OCI-LY7 (cell line): ENCODE measurements at regions not wholly inside any gene's neighbourhood (a gene's known extent, or its start where the extent isn't known, plus 50 kb on each side); places are given as distances from the start of the nearest gene placed in this dataset.
"Not testable (repeated sequence)": the region's sequence is repeated elsewhere in the genome, so short reads cannot be mapped to it uniquely, and the experiment has no call there.

ENCODE experiments used
- BruUV-seq: library from RNA; stranded (reverse); fragments of 400-500 nt; replicated peaks from 2 replicates; lab custom pipeline; 2021; lab: Mats Ljungman, UMichigan
- CTCF ChIA-PET: fragments of 300-600 bp; sonication (Branson Sonifier 250); formaldehyde crosslinking; loops from one replicate; lab custom pipeline; 2022; ENCODE audit warnings: antibody characterized with exemption; ENCODE audit not compliant: unreplicated experiment; lab: Charles Lee
- POLR2A ChIA-PET: fragments of 300-600 bp; sonication (Branson Sonifier 250); formaldehyde crosslinking; loops from one replicate; lab custom pipeline; 2022; ENCODE audit warnings: antibody characterized with exemption; lab: Charles Lee
- DNase-seq: peaks from one replicate; pipeline ENCODE4 v3.0.0-alpha.2; 2015; ENCODE audit warnings: low spot score
- H2AFZ ChIP-seq: fragments of 200-600 bp; sonication (generic), shearing (Covaris generic); 2 replicates; pipeline ENCODE4 v1.6.1; 2014; ENCODE audit warnings: mild to moderate bottlenecking, antibody characterized with exemption, low read length, moderate library complexity
- H3K27ac ChIP-seq: fragments of 200-600 bp; sonication (generic); 2 replicates; pipeline ENCODE4 v1.5.1; 2014; ENCODE audit warnings: mixed run types, low read depth, mild to moderate bottlenecking, moderate library complexity, low read length, inconsistent platforms; ENCODE audit not compliant: poor library complexity, severe bottlenecking
- H3K36me3 ChIP-seq: fragments of 200-600 bp; sonication (generic); 2 replicates; pipeline ENCODE4 v1.6.1; 2014; ENCODE audit warnings: mild to moderate bottlenecking, antibody characterized with exemption, low read length, moderate library complexity, mixed read lengths; ENCODE audit not compliant: insufficient read depth
- H3K4me1 ChIP-seq: fragments of 200-600 bp; sonication (generic); 2 replicates; pipeline ENCODE4 v1.5.1; 2014; ENCODE audit warnings: mild to moderate bottlenecking, low read length; ENCODE audit not compliant: insufficient read depth, poor library complexity, severe bottlenecking
- H3K4me2 ChIP-seq: fragments of 200-600 bp; sonication (generic); 2 replicates; pipeline ENCODE4 v1.6.1; 2014; ENCODE audit warnings: mild to moderate bottlenecking, low read length
- H3K4me3 ChIP-seq: fragments of 200-600 bp; sonication (generic); 2 replicates; pipeline ENCODE4 v1.5.1; 2014; ENCODE audit warnings: mild to moderate bottlenecking, low read depth, low read length; ENCODE audit not compliant: poor library complexity, severe bottlenecking
- H3K79me2 ChIP-seq: fragments of 200-600 bp; sonication (generic); 2 replicates; pipeline ENCODE4 v1.6.1; 2016; ENCODE audit warnings: low read depth, mild to moderate bottlenecking, low read length, moderate library complexity, mixed read lengths; ENCODE audit not compliant: insufficient read depth
- H3K9me2 ChIP-seq: fragments of 200-600 bp; sonication (generic); 2 replicates; pipeline ENCODE4 v1.6.1; 2016; ENCODE audit warnings: mild to moderate bottlenecking, low read length, mixed read lengths; ENCODE audit not compliant: insufficient read depth
- H3K9me3 ChIP-seq: fragments of 200-600 bp; sonication (generic); 2 replicates; pipeline ENCODE4 v1.6.1; 2014; ENCODE audit warnings: mild to moderate bottlenecking, mixed run types, low read length, mixed read lengths
- H4K20me1 ChIP-seq: fragments of 200-600 bp; sonication (generic); 2 replicates; pipeline ENCODE4 v1.6.1; 2014; ENCODE audit warnings: mild to moderate bottlenecking, antibody characterized with exemption, low read length, moderate library complexity, mixed read lengths; ENCODE audit not compliant: insufficient read depth
- CTCF ChIP-seq: fragments of 200-600 bp; sonication (generic); conservative IDR thresholded peaks from 2 replicates; pipeline ENCODE4 v1.5.1; 2014; ENCODE audit warnings: mild to moderate bottlenecking, antibody characterized with exemption, low read length, moderate library complexity, mixed read lengths
- EZH2phosphoT487 ChIP-seq: fragments of 200-600 bp; sonication (generic); IDR thresholded peaks from 2 replicates; pipeline ENCODE4 v1.6.1; 2018; ENCODE audit warnings: low read depth, borderline replicate concordance, mild to moderate bottlenecking, mixed run types, antibody characterized with exemption, low read length, moderate library complexity, mixed read lengths
- intact Hi-C: fragments of 100-400 bp; cut with micrococcal nuclease; formaldehyde crosslinking; loops from one replicate; pipeline ENCODE4 v1.10.0; 2022; ENCODE audit not compliant: unreplicated experiment

- no peaks in the 10 kb centered on the region for H3K36me3 ChIP-seq
- intact Hi-C loops: no loop called here
- TF ChIP-seq EZH2phosphoT487 (no peak), CTCF (no peak)
- H3K4me3 ChIP-seq: no peak overlapping the region
- ChIA-PET CTCF (no interaction called here), POLR2A (no interaction called here)
- no peaks in the 10 kb centered on the region for H3K4me1 ChIP-seq
- no peak for DNase-seq
- H3K4me2 ChIP-seq: no peak overlapping the region
- no peak overlapping the region for H2AFZ ChIP-seq
- no peaks in the 10 kb centered on the region for H3K9me2 ChIP-seq
- H4K20me1 ChIP-seq: no peaks in the 10 kb centered on the region
- H3K27ac ChIP-seq: no peak overlapping the region
- BruUV-seq: no TSS peak
- no peaks in the 10 kb centered on the region for H3K79me2 ChIP-seq
- 0 out of 2 replicates have a peak, but pooled peaks cover 4% of the 10 kb centered on the region for H3K9me3 ChIP-seq
These were observed 154.9 kb downstream of the ALDH8A1 start for GRCh38 chr6:134795001-134795400.

GRCh38 chr6:134791243-134791843 is 158.6 kb downstream of the ALDH8A1 start:
- POLR2A ChIA-PET, H3K4me2 ChIP-seq, DNase-seq: not testable (repeated sequence)

GRCh38 chr6:134787261-134787877 is 162.5 kb downstream of the ALDH8A1 start:
- Histone ChIP-seq H4K20me1 (no peaks in the 10 kb centered on the region), H2AFZ (no peak overlapping the region), H3K79me2 (no peaks in the 10 kb centered on the region), H3K9me3 (0 out of 2 replicates have a peak, but pooled peaks cover 4% of the 10 kb centered on the region), H3K36me3 (no peaks in the 10 kb centered on the region), H3K9me2 (no peaks in the 10 kb centered on the region), H3K4me1 (no peaks in the 10 kb centered on the region), H3K4me3 (no peak overlapping the region), H3K4me2 (no peak overlapping the region), H3K27ac (no peak overlapping the region)
- DNase-seq: no peak
- POLR2A ChIA-PET: interaction anchor here (0.6 to 0.8 kb wide), 2 partner anchors 14 to 1138 kb away, joined by 3 read pairs; no protein-coding TSS in a partner anchor
- no TSS peak for BruUV-seq
- intact Hi-C loops: no loop called here
- CTCF ChIA-PET: no interaction called here
- TF ChIP-seq EZH2phosphoT487: no peak
- no peak for TF ChIP-seq CTCF

More at GRCh38 chr6:134791243-134791843, 158.6 kb downstream of the ALDH8A1 start:
- CTCF ChIA-PET, H3K9me2 ChIP-seq, intact Hi-C loops, BruUV-seq, H3K4me3 ChIP-seq, H3K36me3 ChIP-seq, H4K20me1 ChIP-seq, H3K9me3 ChIP-seq, H2AFZ ChIP-seq, H3K27ac ChIP-seq, H3K79me2 ChIP-seq, H3K4me1 ChIP-seq: not testable (repeated sequence)
